ENCODE measurements at regions not wholly inside any gene's neighbourhood (a gene's known extent, or its start where the extent isn't known, plus 50 kb on each side); places are given as distances from the start of the nearest gene placed in this dataset.

DNA sequence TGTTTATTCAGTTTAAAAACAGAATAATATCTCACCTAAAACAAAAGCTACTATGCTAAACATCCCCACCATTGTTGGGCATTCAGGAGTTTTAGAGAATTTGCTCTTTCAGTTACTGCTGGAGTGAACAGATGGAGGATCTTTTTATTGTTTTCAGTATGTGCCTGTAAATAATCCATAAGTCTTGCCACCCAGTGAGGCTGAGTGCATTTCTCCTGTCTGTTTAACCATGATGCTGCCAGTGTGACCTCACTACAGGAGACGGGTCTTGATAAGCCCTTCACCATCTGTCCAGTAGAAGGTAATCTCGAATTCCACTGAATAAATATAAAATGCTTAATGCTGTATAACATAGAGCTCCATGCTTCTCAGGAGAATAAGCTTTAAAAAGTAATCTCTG is 430.9 kb downstream of the POM121L12 start (continued):
- TF ChIP-seq, protein P1, sequence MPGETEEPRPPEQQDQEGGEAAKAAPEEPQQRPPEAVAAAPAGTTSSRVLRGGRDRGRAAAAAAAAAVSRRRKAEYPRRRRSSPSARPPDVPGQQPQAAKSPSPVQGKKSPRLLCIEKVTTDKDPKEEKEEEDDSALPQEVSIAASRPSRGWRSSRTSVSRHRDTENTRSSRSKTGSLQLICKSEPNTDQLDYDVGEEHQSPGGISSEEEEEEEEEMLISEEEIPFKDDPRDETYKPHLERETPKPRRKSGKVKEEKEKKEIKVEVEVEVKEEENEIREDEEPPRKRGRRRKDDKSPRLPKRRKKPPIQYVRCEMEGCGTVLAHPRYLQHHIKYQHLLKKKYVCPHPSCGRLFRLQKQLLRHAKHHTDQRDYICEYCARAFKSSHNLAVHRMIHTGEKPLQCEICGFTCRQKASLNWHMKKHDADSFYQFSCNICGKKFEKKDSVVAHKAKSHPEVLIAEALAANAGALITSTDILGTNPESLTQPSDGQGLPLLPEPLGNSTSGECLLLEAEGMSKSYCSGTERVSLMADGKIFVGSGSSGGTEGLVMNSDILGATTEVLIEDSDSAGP (CRISPR knock-in tag; IDR thresholded peaks at IDR 0.05) = no peak

DNA sequence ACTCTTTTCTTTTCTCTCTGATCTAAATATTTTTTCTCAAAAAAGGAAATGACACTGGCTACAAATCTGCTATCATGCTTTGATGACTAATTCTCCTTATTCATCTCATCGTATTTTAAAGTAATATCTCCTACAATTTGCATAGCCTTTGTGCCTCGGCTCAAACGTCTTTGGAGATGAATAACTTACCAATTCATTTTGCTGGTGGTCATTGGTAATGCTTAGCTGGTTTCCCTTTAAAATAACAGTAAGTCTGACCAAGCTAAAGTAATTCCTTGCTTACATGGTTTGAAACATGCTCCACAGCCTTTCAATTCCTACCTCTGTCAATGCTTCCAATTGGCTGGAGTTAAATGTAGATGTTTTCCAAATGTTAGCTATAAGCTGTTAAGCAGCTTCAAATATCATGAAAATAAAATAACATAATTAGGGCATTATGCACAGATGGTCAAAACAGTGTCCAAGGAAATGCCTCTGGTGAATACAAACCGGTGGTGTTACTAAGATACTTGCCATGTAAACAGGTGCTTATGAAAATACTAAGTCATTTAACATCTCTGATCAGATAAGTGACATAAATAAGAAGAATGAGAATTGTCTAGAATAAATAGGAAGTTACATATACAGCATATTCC is 435.0 kb downstream of the POM121L12 start:
- no TSS peak for BruUV-seq (replicated peaks)
- in situ Hi-C loops (cut with MboI) = no loop called here
- Histone ChIP-seq H3K79me2 (ENCODE audit: control insufficient read depth, insufficient read depth, low read length) (no peaks in the 10 kb centered on the region), H3K4me1 (replicated peaks in 1 of 2; ENCODE audit: control insufficient read depth in 2 of 2, insufficient read depth in 2 of 2, low read length in 2 of 2) (no peaks in the 10 kb centered on the region), H3K27me3 (ENCODE audit: control insufficient read depth in 2 of 2, insufficient read depth in 2 of 2, low read length in 2 of 2) (no peaks in the 10 kb centered on the region), H3K9me1 (ENCODE audit: control insufficient read depth, insufficient read depth, low read length) (no peaks in the 10 kb centered on the region), H3K9me3 (replicated peaks; ENCODE audit: control insufficient read depth, insufficient read depth, low read depth, low read length) (no peaks in the 10 kb centered on the region), H3K27ac (ENCODE audit: extremely low read depth, low read depth, low read length) (no peak overlapping the region), H2AFZ (ENCODE audit: low read depth, low read length) (no peak overlapping the region), H3K4me3 (no peak overlapping the region), H3K4me2 (ENCODE audit: insufficient read depth, low read length) (no peak overlapping the region), H4K20me1 (replicated peaks; ENCODE audit: control insufficient read depth, insufficient read depth, low read length) (no peaks in the 10 kb centered on the region), H3K36me3 (ENCODE audit: control insufficient read depth, insufficient read depth, low read length) (no peaks in the 10 kb centered on the region), H3K9ac (ENCODE audit: insufficient read depth in 1 of 2, low read depth in 2 of 2, low read length in 2 of 2) (no peak overlapping the region)
- intact Hi-C loops (cut with micrococcal nuclease) = no loop called here
- 0% methylated on average over 4 of the region's 4 CpGs for WGBS (ENCODE audit: insufficient coverage, low coverage, missing lambda C conversion rate)
- no peak for ATAC-seq
- FAIRE-seq = no peak
- POLR2A ChIA-PET = no interaction called here
- CTCF ChIA-PET (ENCODE audit: low intra/inter-chr PET ratio) = no interaction called here
- no peak for DNase-seq (ENCODE audit: extremely low read depth in 1 of 4, low spot score in 3 of 4)
- TF ChIP-seq, protein P2, sequence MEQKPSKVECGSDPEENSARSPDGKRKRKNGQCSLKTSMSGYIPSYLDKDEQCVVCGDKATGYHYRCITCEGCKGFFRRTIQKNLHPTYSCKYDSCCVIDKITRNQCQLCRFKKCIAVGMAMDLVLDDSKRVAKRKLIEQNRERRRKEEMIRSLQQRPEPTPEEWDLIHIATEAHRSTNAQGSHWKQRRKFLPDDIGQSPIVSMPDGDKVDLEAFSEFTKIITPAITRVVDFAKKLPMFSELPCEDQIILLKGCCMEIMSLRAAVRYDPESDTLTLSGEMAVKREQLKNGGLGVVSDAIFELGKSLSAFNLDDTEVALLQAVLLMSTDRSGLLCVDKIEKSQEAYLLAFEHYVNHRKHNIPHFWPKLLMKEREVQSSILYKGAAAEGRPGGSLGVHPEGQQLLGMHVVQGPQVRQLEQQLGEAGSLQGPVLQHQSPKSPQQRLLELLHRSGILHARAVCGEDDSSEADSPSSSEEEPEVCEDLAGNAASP (IDR thresholded peaks at IDR 0.05) = no peak
- TF ChIP-seq NCOR1 (IDR thresholded peaks at IDR 0.05) (no peak), MYBL2 (IDR thresholded peaks at IDR 0.05; ENCODE audit: low read depth) (no peak), MYBL2 (CRISPR knock-in tag; IDR thresholded peaks at IDR 0.05; ENCODE audit: borderline replicate concordance) (no peak), CBFB (CRISPR knock-in tag; IDR thresholded peaks at IDR 0.05) (no peak), CBFA2T3 (IDR thresholded peaks at IDR 0.05) (no peak), HNRNPH1 (optimal IDR thresholded peaks at IDR 0.05; ENCODE audit: low read depth, low read length) (no peak), ZNF77 (CRISPR knock-in tag; IDR thresholded peaks at IDR 0.05) (no peak), ZNF668 (CRISPR knock-in tag; IDR thresholded peaks at IDR 0.05) (no peak), KAT2B (IDR thresholded peaks at IDR 0.05; ENCODE audit: low read depth, low read length) (no peak)
- TF ChIP-seq, protein P3, sequence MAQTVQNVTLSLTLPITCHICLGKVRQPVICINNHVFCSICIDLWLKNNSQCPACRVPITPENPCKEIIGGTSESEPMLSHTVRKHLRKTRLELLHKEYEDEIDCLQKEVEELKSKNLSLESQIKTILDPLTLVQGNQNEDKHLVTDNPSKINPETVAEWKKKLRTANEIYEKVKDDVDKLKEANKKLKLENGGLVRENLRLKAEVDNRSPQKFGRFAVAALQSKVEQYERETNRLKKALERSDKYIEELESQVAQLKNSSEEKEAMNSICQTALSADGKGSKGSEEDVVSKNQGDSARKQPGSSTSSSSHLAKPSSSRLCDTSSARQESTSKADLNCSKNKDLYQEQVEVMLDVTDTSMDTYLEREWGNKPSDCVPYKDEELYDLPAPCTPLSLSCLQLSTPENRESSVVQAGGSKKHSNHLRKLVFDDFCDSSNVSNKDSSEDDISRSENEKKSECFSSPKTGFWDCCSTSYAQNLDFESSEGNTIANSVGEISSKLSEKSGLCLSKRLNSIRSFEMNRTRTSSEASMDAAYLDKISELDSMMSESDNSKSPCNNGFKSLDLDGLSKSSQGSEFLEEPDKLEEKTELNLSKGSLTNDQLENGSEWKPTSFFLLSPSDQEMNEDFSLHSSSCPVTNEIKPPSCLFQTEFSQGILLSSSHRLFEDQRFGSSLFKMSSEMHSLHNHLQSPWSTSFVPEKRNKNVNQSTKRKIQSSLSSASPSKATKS (CRISPR knock-in tag; IDR thresholded peaks at IDR 0.05) = no peak
- TF ChIP-seq, protein P4, sequence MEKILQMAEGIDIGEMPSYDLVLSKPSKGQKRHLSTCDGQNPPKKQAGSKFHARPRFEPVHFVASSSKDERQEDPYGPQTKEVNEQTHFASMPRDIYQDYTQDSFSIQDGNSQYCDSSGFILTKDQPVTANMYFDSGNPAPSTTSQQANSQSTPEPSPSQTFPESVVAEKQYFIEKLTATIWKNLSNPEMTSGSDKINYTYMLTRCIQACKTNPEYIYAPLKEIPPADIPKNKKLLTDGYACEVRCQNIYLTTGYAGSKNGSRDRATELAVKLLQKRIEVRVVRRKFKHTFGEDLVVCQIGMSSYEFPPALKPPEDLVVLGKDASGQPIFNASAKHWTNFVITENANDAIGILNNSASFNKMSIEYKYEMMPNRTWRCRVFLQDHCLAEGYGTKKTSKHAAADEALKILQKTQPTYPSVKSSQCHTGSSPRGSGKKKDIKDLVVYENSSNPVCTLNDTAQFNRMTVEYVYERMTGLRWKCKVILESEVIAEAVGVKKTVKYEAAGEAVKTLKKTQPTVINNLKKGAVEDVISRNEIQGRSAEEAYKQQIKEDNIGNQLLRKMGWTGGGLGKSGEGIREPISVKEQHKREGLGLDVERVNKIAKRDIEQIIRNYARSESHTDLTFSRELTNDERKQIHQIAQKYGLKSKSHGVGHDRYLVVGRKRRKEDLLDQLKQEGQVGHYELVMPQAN (IDR thresholded peaks at IDR 0.05; ENCODE audit: borderline replicate concordance) = no peak
- TF ChIP-seq, protein P5, sequence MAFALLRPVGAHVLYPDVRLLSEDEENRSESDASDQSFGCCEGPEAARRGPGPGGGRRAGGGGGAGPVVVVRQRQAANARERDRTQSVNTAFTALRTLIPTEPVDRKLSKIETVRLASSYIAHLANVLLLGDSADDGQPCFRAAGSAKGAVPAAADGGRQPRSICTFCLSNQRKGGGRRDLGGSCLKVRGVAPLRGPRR (CRISPR knock-in tag; IDR thresholded peaks at IDR 0.05) = no peak
